ENCODE measurements at regions not wholly inside any gene's neighbourhood (a gene's known extent, or its start where the extent isn't known, plus 50 kb on each side); places are given as distances from the start of the nearest gene placed in this dataset.

DNA sequence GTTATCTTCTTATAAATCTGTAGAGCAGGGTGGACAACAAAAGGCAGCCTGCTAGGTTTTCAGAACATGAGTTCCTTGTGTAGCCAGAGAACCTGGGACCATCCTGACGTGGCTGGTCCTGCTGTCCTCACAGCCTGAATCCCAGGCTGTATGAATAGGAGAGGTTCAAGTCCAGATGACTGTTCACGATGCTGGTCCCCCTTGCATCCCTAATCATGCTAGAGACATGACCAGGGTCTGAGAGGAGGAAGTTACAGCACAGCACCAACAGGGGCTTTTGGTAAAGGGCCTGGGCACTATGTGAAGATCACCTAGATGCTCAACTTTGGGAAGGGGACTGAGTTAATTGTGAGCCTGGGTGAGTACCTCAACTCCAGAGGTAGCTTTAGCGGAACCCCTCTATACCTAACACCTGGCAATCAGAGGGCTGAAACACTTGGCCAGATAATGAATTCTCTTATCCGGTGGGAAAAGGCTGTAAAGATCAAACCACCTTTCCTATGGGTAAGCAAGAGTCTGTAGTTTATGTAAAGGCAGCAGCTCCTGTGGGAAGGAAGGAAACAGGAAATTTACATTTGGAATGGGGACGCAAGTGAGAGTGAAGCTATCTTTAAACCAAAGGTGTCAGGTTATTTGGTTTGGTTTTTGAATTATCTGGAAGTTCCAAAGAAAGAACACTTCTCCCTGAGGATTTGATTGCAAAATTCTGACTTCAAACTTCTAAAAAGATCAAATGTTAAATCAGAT, 112.8 kb downstream of the DAD1 start:
- Histone ChIP-seq H3K9me3 (ENCODE audit: control insufficient read depth in 4 of 4, low read length in 3 of 4) (no peaks in the 10 kb centered on the region), H3K27me3 (ENCODE audit: control insufficient read depth in 4 of 4, insufficient read depth in 4 of 4, low read length in 3 of 4) (peaks cover 0 to 8% (median 2%) of the 10 kb centered on the region in 4 donors), H3K36me3 (ENCODE audit: control insufficient read depth in 4 of 4, insufficient read depth in 3 of 4, low read depth in 1 of 4, low read length in 3 of 4) (no peaks in the 10 kb centered on the region), H3K27ac (ENCODE audit: low read depth in 1 of 2, low read length in 2 of 2) (no peak overlapping the region), H3K4me3 (ENCODE audit: low read depth in 1 of 3, low read length in 3 of 3) (no peak overlapping the region), H3K9ac (ENCODE audit: low read depth in 1 of 2, low read length in 2 of 2) (no peak overlapping the region), H3K4me1 (ENCODE audit: control insufficient read depth in 4 of 4, insufficient read depth in 4 of 4, low read length in 3 of 4) (no peaks in the 10 kb centered on the region)
- no peak for DNase-seq (ENCODE audit: low spot score)
- TF ChIP-seq FOXA2 (IDR thresholded peaks at IDR 0.05) (no peak), YY1 (IDR thresholded peaks at IDR 0.05) (no peak), ATF3 (IDR thresholded peaks at IDR 0.05) (no peak), RXRA (IDR thresholded peaks at IDR 0.05) (no peak), JUND (IDR thresholded peaks at IDR 0.05) (no peak), FOXA1 (IDR thresholded peaks at IDR 0.05) (no peak), NR2F2 (IDR thresholded peaks at IDR 0.05) (no peak), CTCF (IDR thresholded peaks at IDR 0.05; ENCODE audit: low read depth, low read length, missing input control) (no peak), HNF4A (conservative IDR thresholded peaks at IDR 0.05) (no peak), ZBTB33 (IDR thresholded peaks at IDR 0.05) (no peak), SP1 (IDR thresholded peaks at IDR 0.05) (no peak), EGR1 (IDR thresholded peaks at IDR 0.05; ENCODE audit: low read depth in 2 of 2) (no peak), TAF1 (conservative IDR thresholded peaks at IDR 0.05) (no peak)
- TF ChIP-seq, protein P1, sequence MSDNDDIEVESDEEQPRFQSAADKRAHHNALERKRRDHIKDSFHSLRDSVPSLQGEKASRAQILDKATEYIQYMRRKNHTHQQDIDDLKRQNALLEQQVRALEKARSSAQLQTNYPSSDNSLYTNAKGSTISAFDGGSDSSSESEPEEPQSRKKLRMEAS (IDR thresholded peaks at IDR 0.05) = no peak
- WGBS = 69% methylated on average over 5 of the region's 5 CpGs

- Histone ChIP-seq H3K4me3 (ENCODE audit: low read depth in 1 of 3, low read length in 3 of 3) (no peak overlapping the region), H3K36me3 (ENCODE audit: control insufficient read depth in 4 of 4, insufficient read depth in 3 of 4, low read depth in 1 of 4, low read length in 3 of 4) (no peaks in the 10 kb centered on the region), H3K4me1 (ENCODE audit: control insufficient read depth in 4 of 4, insufficient read depth in 4 of 4, low read length in 3 of 4) (no peaks in the 10 kb centered on the region), H3K9me3 (ENCODE audit: control insufficient read depth in 4 of 4, low read length in 3 of 4) (no peaks in the 10 kb centered on the region), H3K27ac (ENCODE audit: low read depth in 1 of 2, low read length in 2 of 2) (no peak overlapping the region), H3K9ac (ENCODE audit: low read depth in 1 of 2, low read length in 2 of 2) (no peak overlapping the region), H3K27me3 (ENCODE audit: control insufficient read depth in 4 of 4, insufficient read depth in 4 of 4, low read length in 3 of 4) (peaks cover 0 to 8% (median 2%) of the 10 kb centered on the region in 4 donors)
- TF ChIP-seq, protein P2, sequence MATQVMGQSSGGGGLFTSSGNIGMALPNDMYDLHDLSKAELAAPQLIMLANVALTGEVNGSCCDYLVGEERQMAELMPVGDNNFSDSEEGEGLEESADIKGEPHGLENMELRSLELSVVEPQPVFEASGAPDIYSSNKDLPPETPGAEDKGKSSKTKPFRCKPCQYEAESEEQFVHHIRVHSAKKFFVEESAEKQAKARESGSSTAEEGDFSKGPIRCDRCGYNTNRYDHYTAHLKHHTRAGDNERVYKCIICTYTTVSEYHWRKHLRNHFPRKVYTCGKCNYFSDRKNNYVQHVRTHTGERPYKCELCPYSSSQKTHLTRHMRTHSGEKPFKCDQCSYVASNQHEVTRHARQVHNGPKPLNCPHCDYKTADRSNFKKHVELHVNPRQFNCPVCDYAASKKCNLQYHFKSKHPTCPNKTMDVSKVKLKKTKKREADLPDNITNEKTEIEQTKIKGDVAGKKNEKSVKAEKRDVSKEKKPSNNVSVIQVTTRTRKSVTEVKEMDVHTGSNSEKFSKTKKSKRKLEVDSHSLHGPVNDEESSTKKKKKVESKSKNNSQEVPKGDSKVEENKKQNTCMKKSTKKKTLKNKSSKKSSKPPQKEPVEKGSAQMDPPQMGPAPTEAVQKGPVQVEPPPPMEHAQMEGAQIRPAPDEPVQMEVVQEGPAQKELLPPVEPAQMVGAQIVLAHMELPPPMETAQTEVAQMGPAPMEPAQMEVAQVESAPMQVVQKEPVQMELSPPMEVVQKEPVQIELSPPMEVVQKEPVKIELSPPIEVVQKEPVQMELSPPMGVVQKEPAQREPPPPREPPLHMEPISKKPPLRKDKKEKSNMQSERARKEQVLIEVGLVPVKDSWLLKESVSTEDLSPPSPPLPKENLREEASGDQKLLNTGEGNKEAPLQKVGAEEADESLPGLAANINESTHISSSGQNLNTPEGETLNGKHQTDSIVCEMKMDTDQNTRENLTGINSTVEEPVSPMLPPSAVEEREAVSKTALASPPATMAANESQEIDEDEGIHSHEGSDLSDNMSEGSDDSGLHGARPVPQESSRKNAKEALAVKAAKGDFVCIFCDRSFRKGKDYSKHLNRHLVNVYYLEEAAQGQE (IDR thresholded peaks at IDR 0.05) = no peak
- TF ChIP-seq FOXA1 (IDR thresholded peaks at IDR 0.05) = no peak
- no peak for TF ChIP-seq FOXA2 (IDR thresholded peaks at IDR 0.05)
- no peak for TF ChIP-seq RAD21 (IDR thresholded peaks at IDR 0.05)
- no peak for TF ChIP-seq RXRA (IDR thresholded peaks at IDR 0.05)
- no peak for TF ChIP-seq HNF4G (IDR thresholded peaks at IDR 0.05)
- no peak for TF ChIP-seq HNF4A (conservative IDR thresholded peaks at IDR 0.05)
- no peak for TF ChIP-seq CTCF (IDR thresholded peaks at IDR 0.05; ENCODE audit: low read depth, low read length, missing input control)
- TF ChIP-seq GABPA (IDR thresholded peaks at IDR 0.05 in 1 of 2, conservative IDR thresholded peaks at IDR 0.05 in 1 of 2) = no peak
- TF ChIP-seq YY1 (IDR thresholded peaks at IDR 0.05) = no peak
- TF ChIP-seq SP1 (IDR thresholded peaks at IDR 0.05) = no peak
- no peak for TF ChIP-seq ZBTB33 (IDR thresholded peaks at IDR 0.05)
- DNase-seq (ENCODE audit: low spot score) = no peak
- WGBS = 78% methylated on average over 6 of the region's 6 CpGs
Measured at GRCh38 chr14:22475381-22475780, 113.6 kb downstream of the DAD1 start.

All from liver (tissue), 8 donors.